ENCODE measurements at regions not wholly inside any gene's neighbourhood (a gene's known extent, or its start where the extent isn't known, plus 50 kb on each side); places are given as distances from the start of the nearest gene placed in this dataset.

GRCh38 chr2:58475756-58476155, 234.6 kb upstream of the FANCL start:
- no peak for TF ChIP-seq CTCF (IDR thresholded peaks at IDR 0.05; ENCODE audit: low read length)
- no peak for TF ChIP-seq EZH2 (IDR thresholded peaks at IDR 0.05; ENCODE audit: borderline replicate concordance, low read length)

All from OCI-LY1 (cell line).